ENCODE measurements at regions not wholly inside any gene's neighbourhood (a gene's known extent, or its start where the extent isn't known, plus 50 kb on each side); places are given as distances from the start of the nearest gene placed in this dataset.

DNA sequence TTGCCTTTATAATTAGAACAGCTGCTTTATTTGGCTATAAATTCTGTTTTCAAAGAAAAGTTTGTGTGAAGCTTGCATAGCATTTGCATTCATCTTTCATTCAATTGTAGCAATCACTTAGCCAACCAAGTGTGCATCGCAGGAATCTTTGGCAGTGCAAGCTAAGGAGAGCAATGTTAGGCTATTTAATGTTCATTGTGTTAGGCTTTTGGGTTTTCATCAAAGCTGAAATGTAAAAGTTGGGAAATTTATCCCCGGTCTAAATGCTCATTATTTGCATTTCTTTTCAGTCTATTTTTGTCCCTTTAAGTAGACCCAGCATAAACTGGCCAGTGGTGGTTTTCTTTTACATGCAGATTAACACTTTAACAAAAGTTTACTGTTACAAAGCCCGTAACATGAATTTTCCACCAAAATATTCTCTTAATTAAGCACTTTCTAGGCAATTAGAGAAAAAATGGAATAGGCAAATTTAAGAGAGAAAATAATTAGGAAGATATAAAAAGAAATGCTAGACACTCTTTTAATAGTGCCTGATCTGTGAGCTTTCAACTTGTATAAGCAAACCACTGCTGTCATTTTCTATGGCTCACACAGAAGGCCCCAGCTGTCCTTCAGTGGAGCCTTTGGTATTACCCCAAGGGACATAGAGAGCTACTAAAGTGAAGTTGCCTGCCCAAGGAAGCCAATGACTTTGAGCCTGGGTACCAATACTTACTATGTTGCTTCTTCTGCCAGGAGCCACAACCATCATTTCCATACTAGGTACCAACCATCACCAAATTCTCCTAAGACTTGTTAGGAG, 898.9 kb upstream of the SEL1L start:
- H3K4me3 ChIP-seq: no peak overlapping the region

GRCh38 chr14:82438436-82438835, 904.8 kb upstream of the SEL1L start:
- ATAC-seq (no peak), DNase-seq (no peak)
- TF ChIP-seq, protein P1, sequence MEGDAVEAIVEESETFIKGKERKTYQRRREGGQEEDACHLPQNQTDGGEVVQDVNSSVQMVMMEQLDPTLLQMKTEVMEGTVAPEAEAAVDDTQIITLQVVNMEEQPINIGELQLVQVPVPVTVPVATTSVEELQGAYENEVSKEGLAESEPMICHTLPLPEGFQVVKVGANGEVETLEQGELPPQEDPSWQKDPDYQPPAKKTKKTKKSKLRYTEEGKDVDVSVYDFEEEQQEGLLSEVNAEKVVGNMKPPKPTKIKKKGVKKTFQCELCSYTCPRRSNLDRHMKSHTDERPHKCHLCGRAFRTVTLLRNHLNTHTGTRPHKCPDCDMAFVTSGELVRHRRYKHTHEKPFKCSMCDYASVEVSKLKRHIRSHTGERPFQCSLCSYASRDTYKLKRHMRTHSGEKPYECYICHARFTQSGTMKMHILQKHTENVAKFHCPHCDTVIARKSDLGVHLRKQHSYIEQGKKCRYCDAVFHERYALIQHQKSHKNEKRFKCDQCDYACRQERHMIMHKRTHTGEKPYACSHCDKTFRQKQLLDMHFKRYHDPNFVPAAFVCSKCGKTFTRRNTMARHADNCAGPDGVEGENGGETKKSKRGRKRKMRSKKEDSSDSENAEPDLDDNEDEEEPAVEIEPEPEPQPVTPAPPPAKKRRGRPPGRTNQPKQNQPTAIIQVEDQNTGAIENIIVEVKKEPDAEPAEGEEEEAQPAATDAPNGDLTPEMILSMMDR (IDR thresholded peaks at IDR 0.05): no peak
- no peaks in the 10 kb centered on the region for H3K36me3 ChIP-seq
- intact Hi-C loops (cut with DNase I): no loop called here
- H3K4me3 ChIP-seq: no peak overlapping the region
- H3K4me1 ChIP-seq: no peaks in the 10 kb centered on the region
- no peaks in the 10 kb centered on the region for H3K27me3 ChIP-seq
- H3K27ac ChIP-seq: no peak overlapping the region
- H3K9me3 ChIP-seq: no peaks in the 10 kb centered on the region

More for the DNA sequence above, 898.9 kb upstream of the SEL1L start:
- Histone ChIP-seq H3K9me3 (no peaks in the 10 kb centered on the region), H3K36me3 (no peaks in the 10 kb centered on the region), H3K27ac (no peak overlapping the region), H3K27me3 (no peaks in the 10 kb centered on the region), H3K4me1 (no peaks in the 10 kb centered on the region)
- ATAC-seq: no peak
- TF ChIP-seq, protein P1 (IDR thresholded peaks at IDR 0.05): no peak
- DNase-seq: no peak
- intact Hi-C loops (cut with DNase I): no loop called here

DNA sequence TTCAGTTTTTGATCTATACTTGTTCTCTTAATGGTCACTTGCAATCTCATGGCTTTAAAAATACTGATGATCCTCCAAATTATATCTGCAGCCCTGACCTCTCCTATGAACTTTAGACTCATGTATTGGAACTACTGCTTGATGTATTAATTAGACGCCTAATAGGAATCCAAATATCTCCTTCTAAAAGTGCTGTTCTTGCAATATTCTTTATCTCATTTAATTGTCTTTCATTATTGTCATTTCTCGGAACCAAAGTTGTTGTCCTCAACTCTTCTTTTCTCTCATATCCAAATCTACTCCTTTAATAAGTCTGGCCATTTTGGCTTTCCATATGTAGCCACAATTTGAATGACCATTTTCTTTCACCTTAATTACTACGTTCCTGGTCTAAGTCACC, 907.6 kb upstream of the SEL1L start:
- DNase-seq: no peak
- Histone ChIP-seq H3K36me3 (no peaks in the 10 kb centered on the region), H3K4me3 (no peak overlapping the region), H3K27me3 (no peaks in the 10 kb centered on the region), H3K27ac (no peak overlapping the region), H3K9me3 (no peaks in the 10 kb centered on the region), H3K4me1 (no peaks in the 10 kb centered on the region)
- TF ChIP-seq, protein P1 (IDR thresholded peaks at IDR 0.05): no peak
- intact Hi-C loops (cut with DNase I): no loop called here
- ATAC-seq: no peak

- Histone ChIP-seq H3K27me3 (no peaks in the 10 kb centered on the region), H3K27ac (no peak overlapping the region), H3K9me3 (no peaks in the 10 kb centered on the region), H3K4me1 (no peaks in the 10 kb centered on the region), H3K4me3 (no peak overlapping the region), H3K36me3 (no peaks in the 10 kb centered on the region)
- ATAC-seq: no peak
- intact Hi-C loops (cut with DNase I): no loop called here
- TF ChIP-seq, protein P1 (IDR thresholded peaks at IDR 0.05): no peak
- DNase-seq: no peak
Measured at GRCh38 chr14:82445810-82446570, 912.3 kb upstream of the SEL1L start.

DNA sequence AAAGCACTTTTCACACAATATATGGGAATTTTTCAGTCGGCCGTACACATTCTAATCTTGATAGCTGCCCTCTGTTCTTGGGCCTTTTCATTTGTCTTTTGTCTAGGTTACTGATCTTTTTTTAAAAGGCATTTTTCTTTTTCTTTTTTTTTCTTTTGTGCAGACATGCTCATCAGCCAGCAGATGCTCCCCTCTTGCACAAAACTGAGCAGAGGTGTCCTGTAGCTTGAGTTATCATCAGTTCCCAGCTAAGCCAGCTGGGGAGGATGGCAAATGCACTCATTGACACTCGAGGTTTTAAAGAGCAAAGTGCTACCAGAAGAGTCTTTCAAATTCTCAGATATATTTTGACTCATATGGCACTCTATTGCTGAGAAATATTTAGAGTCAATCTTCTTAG, 913.9 kb upstream of the SEL1L start:
- ATAC-seq: no peak

More for the DNA sequence above, 913.9 kb upstream of the SEL1L start:
- H3K4me3 ChIP-seq: no peak overlapping the region
- no peak for DNase-seq
- H3K36me3 ChIP-seq: no peaks in the 10 kb centered on the region
- no peaks in the 10 kb centered on the region for H3K4me1 ChIP-seq
- intact Hi-C loops (cut with DNase I): no loop called here
- TF ChIP-seq, protein P1 (IDR thresholded peaks at IDR 0.05): no peak
- no peaks in the 10 kb centered on the region for H3K27me3 ChIP-seq
- H3K9me3 ChIP-seq: no peaks in the 10 kb centered on the region
- H3K27ac ChIP-seq: no peak overlapping the region
